HepG2 (cell line): ENCODE measurements at regions not wholly inside any gene's neighbourhood (a gene's known extent, or its start where the extent isn't known, plus 50 kb on each side); places are given as distances from the start of the nearest gene placed in this dataset.

Experiments
- ATAC-seq: fragments of 200-7000 bp; cut with Tn5 transposase; 3 replicates; pipeline ENCODE4 v1.9.1; 2020; ENCODE audit warnings: mild to moderate bottlenecking, moderate library complexity
- BruUV-seq: library from RNA; stranded (reverse); fragments of 400-500 nt; replicated peaks from 2 replicates; lab custom pipeline; 2021; lab: Mats Ljungman, UMichigan
- CTCF ChIA-PET: fragments of 300-600 bp; formaldehyde crosslinking; extraction: SDS; loops from one replicate; lab custom pipeline; 2021; ENCODE audit warnings: low total read pairs, inconsistent platforms, low intra/inter-chr PET ratio; lab: Yijun Ruan, JAX
- POLR2A ChIA-PET: fragments of 350-600 bp; sonication (Branson Sonifier 250); formaldehyde crosslinking; loops from one replicate; lab custom pipeline; 2020; ENCODE audit warnings: antibody characterized with exemption, inconsistent platforms; lab: Yijun Ruan, JAX
- DNase-seq: peaks from one replicate; pipeline ENCODE4 v3.0.0-alpha.2; 2015; ENCODE audit warnings: low spot score
- FAIRE-seq: peaks from 3 replicates; lab custom pipeline; 2011; peaks lifted over from hg19 to GRCh38; lab: Jason Lieb, UNC
- H2AFZ ChIP-seq: one replicate; pipeline ENCODE4 v1.6.1; 2011; ENCODE audit warnings: low read length, inconsistent platforms
- H3K27ac ChIP-seq: fragments of 300-600 bp; 3 replicates; pipeline ENCODE4 v1.8.0; 2011; ENCODE audit warnings: mixed run types, mild to moderate bottlenecking, mixed read lengths, low read length, inconsistent platforms; ENCODE audit not compliant: insufficient read depth; ENCODE audit errors: extremely low read length
- H3K27me3 ChIP-seq, 2 experiments: fragments of 200-600 bp in 1 of 2; 2 replicates in 1 of 2; 3 replicates in 1 of 2; pipeline versions ENCODE4 v1.6.0 to v1.8.0; 2011; ENCODE audit warnings: low read length in 2 of 2, mild to moderate bottlenecking in 2 of 2, moderate library complexity in 2 of 2, inconsistent platforms in 1 of 2; ENCODE audit not compliant: insufficient read depth in 2 of 2, control insufficient read depth in 1 of 2
- H3K36me3 ChIP-seq, 2 experiments: fragments of 200-600 bp in 1 of 2; replicated peaks in 1 of 2; 2 replicates in 1 of 2; 3 replicates in 1 of 2; pipeline versions ENCODE4 v1.5.1 to v1.8.0; 2011; ENCODE audit warnings: low read length in 2 of 2, inconsistent platforms in 1 of 2; ENCODE audit not compliant: insufficient read depth in 2 of 2, control insufficient read depth in 1 of 2
- H3K4me1 ChIP-seq: 2 replicates; pipeline ENCODE4 v1.5.1; 2012; ENCODE audit warnings: low read length, inconsistent platforms; ENCODE audit not compliant: insufficient read depth
- H3K4me2 ChIP-seq: 2 replicates; pipeline ENCODE4 v1.6.0; 2011; ENCODE audit warnings: low read depth, low read length, inconsistent platforms
- H3K4me3 ChIP-seq, 3 experiments: fragments of 200-600 bp in 1 of 3; sonication (generic), shearing (Covaris generic) in 1 of 3; replicated peaks in 1 of 3; 2 replicates each; pipeline ENCODE4 v1.5.1; 2011 to 2016; ENCODE audit warnings: low read length in 3 of 3, inconsistent platforms in 2 of 3, low read depth in 2 of 3, mild to moderate bottlenecking in 2 of 3, control low read depth in 1 of 3, mixed read lengths in 1 of 3; ENCODE audit not compliant: insufficient read depth in 1 of 3
- H3K79me2 ChIP-seq: one replicate; pipeline ENCODE4 v1.6.1; 2011; ENCODE audit warnings: low read length, inconsistent platforms; ENCODE audit not compliant: insufficient read depth
- H3K9ac ChIP-seq: 2 replicates; pipeline ENCODE4 v1.6.0; 2011; ENCODE audit warnings: mild to moderate bottlenecking, low read depth, low read length, inconsistent platforms; ENCODE audit not compliant: insufficient read depth
- H3K9me3 ChIP-seq: 2 replicates; pipeline ENCODE4 v1.5.1; 2012; ENCODE audit warnings: mild to moderate bottlenecking, low read length
- H4K20me1 ChIP-seq: 2 replicates; pipeline ENCODE4 v1.6.0; 2011; ENCODE audit warnings: inconsistent platforms, mild to moderate bottlenecking, low read length, moderate library complexity; ENCODE audit not compliant: insufficient read depth
- FOXK2 ChIP-seq: fragments of 450-650 bp; IDR thresholded peaks from 2 replicates; pipeline ENCODE4 v1.6.1; 2016
- NR1H2 ChIP-seq: sonication (generic); formaldehyde crosslinking; IDR thresholded peaks from 2 replicates; pipeline ENCODE4 v1.8.1; 2022; ENCODE audit warnings: low read depth, missing genetic modification reagents, borderline replicate concordance
- PHB2 ChIP-seq: fragments of 450-650 bp; IDR thresholded peaks from 2 replicates; pipeline ENCODE4 v1.6.1; 2018; ENCODE audit not compliant: partially characterized antibody
- RORA ChIP-seq: sonication (generic); formaldehyde crosslinking; IDR thresholded peaks from 2 replicates; pipeline ENCODE4 v1.5.0; 2020; ENCODE audit warnings: mild to moderate bottlenecking, missing genetic modification reagents, moderate library complexity
- SMAD3 ChIP-seq: sonication (generic); formaldehyde crosslinking; IDR thresholded peaks from 2 replicates; pipeline ENCODE4 v1.4.0; 2020; ENCODE audit warnings: missing genetic modification reagents
- SRF ChIP-seq: IDR thresholded peaks from 2 replicates; pipeline ENCODE4 v1.6.1; 2011; ENCODE audit warnings: mild to moderate bottlenecking, low read depth, low read length, moderate library complexity
- STAT5B ChIP-seq: sonication (generic); formaldehyde crosslinking; IDR thresholded peaks from 2 replicates; pipeline ENCODE4 v1.4.0; 2020; ENCODE audit warnings: missing genetic modification reagents
- TRIM24 ChIP-seq: sonication (generic); formaldehyde crosslinking; IDR thresholded peaks from 2 replicates; pipeline ENCODE4 v1.8.0; 2022; ENCODE audit warnings: mild to moderate bottlenecking, missing genetic modification reagents
- ZNF225 ChIP-seq: sonication (generic); formaldehyde crosslinking; IDR thresholded peaks from 2 replicates; pipeline ENCODE4 v1.4.0; 2020; ENCODE audit warnings: mild to moderate bottlenecking, missing genetic modification reagents
- ZNF891 ChIP-seq: sonication (generic); formaldehyde crosslinking; IDR thresholded peaks from 2 replicates; pipeline ENCODE4 v1.5.0; 2020; ENCODE audit warnings: mild to moderate bottlenecking, missing genetic modification reagents
- WGBS: methylation state at CpG from one replicate; pipeline ENCODE4 v1.1.6; 2017; ENCODE audit warnings: low lambda C conversion rate; 5-methylcytosine and 5-hydroxymethylcytosine counted together
- in situ Hi-C: cut with HindIII; loops from 2 replicates; pipeline ENCODE4 v1.10.0; 2017; ENCODE audit warnings: low pct_unique_long_range_greater_than_20kb; ENCODE audit not compliant: extremely low pct_ligation_motif_present
- intact Hi-C: fragments of 100-400 bp; cut with micrococcal nuclease; formaldehyde crosslinking; loops from one replicate; pipeline ENCODE4 v1.10.0; 2022; ENCODE audit not compliant: unreplicated experiment
- TF ChIP-seq, protein P1 (sequence below): sonication (generic); formaldehyde crosslinking; conservative IDR thresholded peaks from 2 replicates; pipeline ENCODE4 v1.8.0; 2022; ENCODE audit warnings: low read depth, missing genetic modification reagents
- TF ChIP-seq, protein P2 (sequence below): sonication (generic); formaldehyde crosslinking; IDR thresholded peaks from 2 replicates; pipeline ENCODE4 v1.4.0; 2020; ENCODE audit warnings: mild to moderate bottlenecking, missing genetic modification reagents
- TF ChIP-seq, protein P3 (sequence below): sonication (generic); formaldehyde crosslinking; conservative IDR thresholded peaks from 2 replicates; pipeline ENCODE4 v1.4.0; 2020; ENCODE audit warnings: missing genetic modification reagents

DNA sequence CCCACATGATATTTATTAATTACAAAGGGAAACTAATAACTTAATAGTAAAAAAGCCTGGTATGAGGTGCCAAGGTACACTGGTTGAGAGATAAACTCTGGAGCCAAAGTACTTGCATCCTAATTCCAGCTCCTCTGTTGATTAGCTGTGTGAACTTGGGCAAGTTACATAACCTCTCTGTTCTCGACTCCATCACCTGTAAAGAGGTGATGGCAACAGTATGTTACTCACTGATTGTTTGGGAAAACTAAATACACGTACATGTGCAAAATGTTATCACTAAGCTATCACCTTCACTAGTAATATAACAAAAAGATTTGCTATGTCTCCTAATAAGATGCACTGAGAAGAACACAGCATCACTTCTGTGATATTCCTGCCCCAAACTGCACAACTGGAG is 206.4 kb downstream of the MEX3B start:
- no peaks in the 10 kb centered on the region for H3K27me3 ChIP-seq
- H3K9me3 ChIP-seq: no peaks in the 10 kb centered on the region
- H3K4me1 ChIP-seq: no peaks in the 10 kb centered on the region
- no TSS peak for BruUV-seq
- H3K27ac ChIP-seq: no peak overlapping the region
- intact Hi-C loops (no loop called here), in situ Hi-C loops (no loop called here)
- H2AFZ ChIP-seq: no peak overlapping the region
- FAIRE-seq: no peak
- no peak overlapping the region for H3K4me3 ChIP-seq
- no peak for DNase-seq
- TF ChIP-seq SMAD3 (CRISPR knock-in tag): no peak
- TF ChIP-seq, protein P1, sequence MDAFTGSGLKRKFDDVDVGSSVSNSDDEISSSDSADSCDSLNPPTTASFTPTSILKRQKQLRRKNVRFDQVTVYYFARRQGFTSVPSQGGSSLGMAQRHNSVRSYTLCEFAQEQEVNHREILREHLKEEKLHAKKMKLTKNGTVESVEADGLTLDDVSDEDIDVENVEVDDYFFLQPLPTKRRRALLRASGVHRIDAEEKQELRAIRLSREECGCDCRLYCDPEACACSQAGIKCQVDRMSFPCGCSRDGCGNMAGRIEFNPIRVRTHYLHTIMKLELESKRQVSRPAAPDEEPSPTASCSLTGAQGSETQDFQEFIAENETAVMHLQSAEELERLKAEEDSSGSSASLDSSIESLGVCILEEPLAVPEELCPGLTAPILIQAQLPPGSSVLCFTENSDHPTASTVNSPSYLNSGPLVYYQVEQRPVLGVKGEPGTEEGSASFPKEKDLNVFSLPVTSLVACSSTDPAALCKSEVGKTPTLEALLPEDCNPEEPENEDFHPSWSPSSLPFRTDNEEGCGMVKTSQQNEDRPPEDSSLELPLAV (CRISPR knock-in tag): no peak
- no peak for TF ChIP-seq PHB2
- no peak for TF ChIP-seq RORA (CRISPR knock-in tag)
- TF ChIP-seq, protein P2, sequence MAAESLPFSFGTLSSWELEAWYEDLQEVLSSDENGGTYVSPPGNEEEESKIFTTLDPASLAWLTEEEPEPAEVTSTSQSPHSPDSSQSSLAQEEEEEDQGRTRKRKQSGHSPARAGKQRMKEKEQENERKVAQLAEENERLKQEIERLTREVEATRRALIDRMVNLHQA (CRISPR knock-in tag): no peak
- TF ChIP-seq ZNF891: no peak
- TF ChIP-seq, protein P3, sequence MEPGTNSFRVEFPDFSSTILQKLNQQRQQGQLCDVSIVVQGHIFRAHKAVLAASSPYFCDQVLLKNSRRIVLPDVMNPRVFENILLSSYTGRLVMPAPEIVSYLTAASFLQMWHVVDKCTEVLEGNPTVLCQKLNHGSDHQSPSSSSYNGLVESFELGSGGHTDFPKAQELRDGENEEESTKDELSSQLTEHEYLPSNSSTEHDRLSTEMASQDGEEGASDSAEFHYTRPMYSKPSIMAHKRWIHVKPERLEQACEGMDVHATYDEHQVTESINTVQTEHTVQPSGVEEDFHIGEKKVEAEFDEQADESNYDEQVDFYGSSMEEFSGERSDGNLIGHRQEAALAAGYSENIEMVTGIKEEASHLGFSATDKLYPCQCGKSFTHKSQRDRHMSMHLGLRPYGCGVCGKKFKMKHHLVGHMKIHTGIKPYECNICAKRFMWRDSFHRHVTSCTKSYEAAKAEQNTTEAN (CRISPR knock-in tag): no peak
- no peak for TF ChIP-seq TRIM24
- TF ChIP-seq SRF: no peak
- TF ChIP-seq STAT5B (CRISPR knock-in tag): no peak
- no peak for TF ChIP-seq FOXK2
- TF ChIP-seq NR1H2 (CRISPR knock-in tag): no peak
- no peak for TF ChIP-seq ZNF225
- POLR2A ChIA-PET: no interaction called here
- no peaks in the 10 kb centered on the region for H4K20me1 ChIP-seq
- H3K9ac ChIP-seq: no peak overlapping the region
- CTCF ChIA-PET: no interaction called here
- H3K36me3 ChIP-seq: no peaks in the 10 kb centered on the region
- 0% methylated on average over 2 of the region's 2 CpGs for WGBS
- ATAC-seq: no peak
- H3K79me2 ChIP-seq: no peaks in the 10 kb centered on the region
- H3K4me2 ChIP-seq: no peak overlapping the region
